ENCODE measurements at regions not wholly inside any gene's neighbourhood (a gene's known extent, or its start where the extent isn't known, plus 50 kb on each side); places are given as distances from the start of the nearest gene placed in this dataset.

DNA sequence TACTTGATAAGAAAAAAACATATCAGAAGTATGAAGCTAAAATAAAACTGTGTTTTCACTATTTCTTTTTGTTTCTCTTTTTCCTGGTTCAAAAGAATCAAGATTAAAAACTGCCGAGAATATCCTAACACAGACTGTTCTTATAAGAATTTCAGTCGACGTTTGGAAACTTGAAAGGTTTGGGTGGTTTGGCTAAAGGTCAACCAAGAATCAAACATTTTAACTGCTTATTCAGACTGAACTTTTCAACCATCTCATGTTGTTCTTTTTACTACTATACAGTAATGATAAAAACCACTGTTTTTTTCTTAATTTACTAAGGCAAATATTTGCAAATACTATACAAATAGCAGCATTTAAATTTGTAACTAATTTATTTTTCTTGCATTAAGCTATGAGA lies 308.5 kb upstream of the TFPI start:
- 22% methylated on average over 1 of the region's 3 CpGs for WGBS (ENCODE audit: insufficient coverage, low lambda C conversion rate)

DNA sequence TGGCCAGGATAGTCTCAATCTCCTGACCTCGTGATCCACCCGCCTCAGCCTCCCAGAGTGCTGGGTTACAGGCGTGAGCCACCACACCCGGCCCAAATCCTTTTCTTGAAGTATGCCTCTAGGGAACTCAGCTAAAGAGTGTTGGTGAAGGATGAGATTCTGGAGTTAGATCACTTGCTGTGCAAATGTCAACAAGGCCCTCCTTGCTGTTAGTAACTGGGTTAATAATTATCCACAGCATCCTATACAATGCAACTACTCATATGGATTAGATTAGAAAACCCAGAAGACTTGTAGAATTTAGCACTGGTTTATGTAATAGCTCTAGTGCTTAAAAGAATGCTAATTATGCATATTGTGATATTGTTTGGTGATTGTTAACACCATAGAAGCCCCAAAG lies 310.8 kb upstream of the TFPI start:
- Histone ChIP-seq H3K27me3 (ENCODE audit: control insufficient read depth, insufficient read depth, low read length) (no peaks in the 10 kb centered on the region), H3K4me1 (ENCODE audit: control insufficient read depth, insufficient read depth, low read length) (no peaks in the 10 kb centered on the region), H3K36me3 (ENCODE audit: control insufficient read depth, insufficient read depth, low read length) (no peaks in the 10 kb centered on the region), H3K27ac (ENCODE audit: low read length) (no peak overlapping the region), H3K4me3 (ENCODE audit: low read length) (no peak overlapping the region), H3K9me3 (ENCODE audit: control insufficient read depth, low read depth, low read length) (no peaks in the 10 kb centered on the region)
- WGBS (ENCODE audit: insufficient coverage, low lambda C conversion rate), result no CpG with 5 or more reads among the region's 4 CpGs
- peak in 1 of 2 donors; percentile 22 for DNase-seq

More for the DNA sequence above, 308.5 kb upstream of the TFPI start:
- Histone ChIP-seq H3K9me3 (ENCODE audit: control insufficient read depth, low read depth, low read length) (no peaks in the 10 kb centered on the region), H3K27ac (ENCODE audit: low read length) (no peak overlapping the region), H3K27me3 (ENCODE audit: control insufficient read depth, insufficient read depth, low read length) (no peaks in the 10 kb centered on the region), H3K4me1 (ENCODE audit: control insufficient read depth, insufficient read depth, low read length) (no peaks in the 10 kb centered on the region), H3K4me3 (ENCODE audit: low read length) (no peak overlapping the region), H3K36me3 (ENCODE audit: control insufficient read depth, insufficient read depth, low read length) (no peaks in the 10 kb centered on the region)
- DNase-seq, result no peak

GRCh38 chr2:187867165-187867564 lies 312.9 kb upstream of the TFPI start:
- no peaks in the 10 kb centered on the region for H3K4me1 ChIP-seq (ENCODE audit: control insufficient read depth, insufficient read depth, low read length)
- H3K27me3 ChIP-seq (ENCODE audit: control insufficient read depth, insufficient read depth, low read length), result no peaks in the 10 kb centered on the region
- H3K36me3 ChIP-seq (ENCODE audit: control insufficient read depth, insufficient read depth, low read length), result no peaks in the 10 kb centered on the region
- no peak for DNase-seq
- no peak overlapping the region for H3K4me3 ChIP-seq (ENCODE audit: low read length)
- no peaks in the 10 kb centered on the region for H3K9me3 ChIP-seq (ENCODE audit: control insufficient read depth, low read depth, low read length)
- H3K27ac ChIP-seq (ENCODE audit: low read length), result no peak overlapping the region
- 100% methylated on average over 1 of the region's 8 CpGs for WGBS (ENCODE audit: insufficient coverage, low lambda C conversion rate)

GRCh38 chr2:187869195-187869594 lies 315.0 kb upstream of the TFPI start:
- no peak for DNase-seq
- no peaks in the 10 kb centered on the region for H3K4me1 ChIP-seq (ENCODE audit: control insufficient read depth, insufficient read depth, low read length)
- H3K36me3 ChIP-seq (ENCODE audit: control insufficient read depth, insufficient read depth, low read length), result no peaks in the 10 kb centered on the region
- no CpG with 5 or more reads among the region's 9 CpGs for WGBS (ENCODE audit: insufficient coverage, low lambda C conversion rate)
- no peak overlapping the region for H3K4me3 ChIP-seq (ENCODE audit: low read length)
- H3K9me3 ChIP-seq (ENCODE audit: control insufficient read depth, low read depth, low read length), result no peaks in the 10 kb centered on the region
- no peak overlapping the region for H3K27ac ChIP-seq (ENCODE audit: low read length)
- no peaks in the 10 kb centered on the region for H3K27me3 ChIP-seq (ENCODE audit: control insufficient read depth, insufficient read depth, low read length)

DNA sequence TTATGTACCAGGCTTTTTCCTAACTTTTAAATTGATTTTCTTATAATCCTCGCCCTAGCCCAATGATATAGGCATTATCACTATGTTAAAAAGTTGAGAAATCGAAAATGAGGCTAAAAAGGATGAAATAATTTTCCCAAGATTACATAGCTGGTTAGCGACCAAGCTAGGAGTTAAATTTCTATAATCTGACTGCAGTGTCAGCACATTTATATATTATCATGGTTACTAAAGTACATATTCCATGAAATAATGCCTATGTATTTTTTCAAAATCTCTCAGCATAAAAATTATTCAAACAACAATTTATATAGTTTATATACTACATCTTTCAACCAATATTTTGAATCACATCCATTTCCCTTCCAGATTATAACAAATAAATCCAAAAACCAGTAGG lies 317.3 kb upstream of the TFPI start:
- H3K4me1 ChIP-seq (ENCODE audit: control insufficient read depth, insufficient read depth, low read length), result peaks cover under 1% of the 10 kb centered on the region
- no peaks in the 10 kb centered on the region for H3K27me3 ChIP-seq (ENCODE audit: control insufficient read depth, insufficient read depth, low read length)
- H3K27ac ChIP-seq (ENCODE audit: low read length), result no peak overlapping the region
- 86% methylated on average over 1 of the region's 3 CpGs for WGBS (ENCODE audit: insufficient coverage, low lambda C conversion rate)
- no peaks in the 10 kb centered on the region for H3K9me3 ChIP-seq (ENCODE audit: control insufficient read depth, low read depth, low read length)
- H3K4me3 ChIP-seq (ENCODE audit: low read length), result no peak overlapping the region
- H3K36me3 ChIP-seq (ENCODE audit: control insufficient read depth, insufficient read depth, low read length), result no peaks in the 10 kb centered on the region
- DNase-seq, result no peak

GRCh38 chr2:187873132-187873531 lies 318.9 kb upstream of the TFPI start:
- no peak overlapping the region for H3K27ac ChIP-seq (ENCODE audit: low read length)
- DNase-seq, result peak; percentile 33 to 60

DNA sequence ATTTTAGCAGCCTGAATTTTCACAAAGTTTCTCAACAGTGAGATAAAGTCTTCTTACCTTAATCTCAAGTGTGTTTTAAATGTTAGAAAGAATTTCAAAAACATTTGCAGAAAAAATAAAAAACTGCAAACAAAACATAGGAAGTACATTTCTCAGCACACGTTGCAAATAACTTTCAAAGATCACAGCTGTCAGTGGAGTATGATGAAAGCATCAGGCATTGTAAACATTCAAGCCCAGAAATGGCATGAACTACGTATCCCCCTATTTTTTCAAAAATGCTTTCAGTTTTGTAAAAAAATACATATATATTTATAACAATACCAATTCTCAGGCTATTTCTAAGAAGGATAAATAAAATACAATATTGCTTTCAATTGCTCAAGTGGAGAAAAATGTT lies 320.6 kb upstream of the TFPI start:
- Histone ChIP-seq H3K27me3 (ENCODE audit: control insufficient read depth, insufficient read depth, low read length) (no peaks in the 10 kb centered on the region), H3K4me3 (ENCODE audit: low read length) (no peak overlapping the region), H3K4me1 (ENCODE audit: control insufficient read depth, insufficient read depth, low read length) (peaks cover 8% of the 10 kb centered on the region), H3K9me3 (ENCODE audit: control insufficient read depth, low read depth, low read length) (no peaks in the 10 kb centered on the region), H3K27ac (ENCODE audit: low read length) (no peak overlapping the region), H3K36me3 (ENCODE audit: control insufficient read depth, insufficient read depth, low read length) (no peaks in the 10 kb centered on the region)
- no peak for DNase-seq
- 100% methylated on average over 1 of the region's 2 CpGs for WGBS (ENCODE audit: insufficient coverage, low lambda C conversion rate)

More at GRCh38 chr2:187873132-187873531, 318.9 kb upstream of the TFPI start:
- Histone ChIP-seq H3K4me3 (ENCODE audit: low read length) (no peak overlapping the region), H3K4me1 (ENCODE audit: control insufficient read depth, insufficient read depth, low read length) (peaks cover 5% of the 10 kb centered on the region), H3K27me3 (ENCODE audit: control insufficient read depth, insufficient read depth, low read length) (no peaks in the 10 kb centered on the region), H3K9me3 (ENCODE audit: control insufficient read depth, low read depth, low read length) (no peaks in the 10 kb centered on the region), H3K36me3 (ENCODE audit: control insufficient read depth, insufficient read depth, low read length) (no peaks in the 10 kb centered on the region)
- WGBS (ENCODE audit: insufficient coverage, low lambda C conversion rate), result 100% methylated on average over 1 of the region's 2 CpGs

- no peak overlapping the region for H3K4me3 ChIP-seq (ENCODE audit: low read length)
- WGBS (ENCODE audit: insufficient coverage, low lambda C conversion rate), result 82% methylated on average over 2 of the region's 3 CpGs
- no peak for DNase-seq
- H3K27me3 ChIP-seq (ENCODE audit: control insufficient read depth, insufficient read depth, low read length), result no peaks in the 10 kb centered on the region
- H3K36me3 ChIP-seq (ENCODE audit: control insufficient read depth, insufficient read depth, low read length), result no peaks in the 10 kb centered on the region
- H3K27ac ChIP-seq (ENCODE audit: low read length), result no peak overlapping the region
- no peaks in the 10 kb centered on the region for H3K9me3 ChIP-seq (ENCODE audit: control insufficient read depth, low read depth, low read length)
- peaks cover 8% of the 10 kb centered on the region for H3K4me1 ChIP-seq (ENCODE audit: control insufficient read depth, insufficient read depth, low read length)
These were observed 321.3 kb upstream of the TFPI start for GRCh38 chr2:187875261-187876141.

DNA sequence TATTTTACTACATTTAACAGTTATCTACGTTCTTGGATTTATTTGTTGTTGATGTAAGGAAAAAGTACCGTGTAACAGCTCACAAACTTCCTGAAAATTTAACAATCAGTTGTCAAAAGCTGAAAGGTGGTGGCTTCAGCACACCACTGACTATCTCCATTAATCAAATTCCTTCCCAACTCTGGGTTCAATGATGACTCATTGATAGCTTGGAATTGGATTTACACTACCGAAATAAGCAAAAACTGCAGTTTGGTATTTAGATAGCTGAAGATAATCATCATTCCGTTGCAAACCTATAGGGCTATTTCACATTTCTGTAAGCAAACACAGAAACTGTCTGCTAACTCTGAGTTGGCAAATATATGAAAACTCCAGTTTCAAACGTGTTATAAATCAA lies 322.3 kb upstream of the TFPI start:
- H3K9me3 ChIP-seq (ENCODE audit: control insufficient read depth, low read depth, low read length), result no peaks in the 10 kb centered on the region
- 40% methylated on average over 1 of the region's 5 CpGs for WGBS (ENCODE audit: insufficient coverage, low lambda C conversion rate)

GRCh38 chr2:187877391-187877790 lies 323.2 kb upstream of the TFPI start:
- peak; percentile 12 to 67 for DNase-seq
- Histone ChIP-seq H3K4me1 (ENCODE audit: control insufficient read depth, insufficient read depth, low read length) (peaks cover 8% of the 10 kb centered on the region), H3K27ac (ENCODE audit: low read length) (no peak overlapping the region), H3K4me3 (ENCODE audit: low read length) (no peak overlapping the region), H3K36me3 (ENCODE audit: control insufficient read depth, insufficient read depth, low read length) (no peaks in the 10 kb centered on the region), H3K27me3 (ENCODE audit: control insufficient read depth, insufficient read depth, low read length) (no peaks in the 10 kb centered on the region), H3K9me3 (ENCODE audit: control insufficient read depth, low read depth, low read length) (no peaks in the 10 kb centered on the region)

More for the DNA sequence above, 322.3 kb upstream of the TFPI start:
- no peak overlapping the region for H3K4me3 ChIP-seq (ENCODE audit: low read length)
- no peaks in the 10 kb centered on the region for H3K36me3 ChIP-seq (ENCODE audit: control insufficient read depth, insufficient read depth, low read length)
- H3K27me3 ChIP-seq (ENCODE audit: control insufficient read depth, insufficient read depth, low read length), result no peaks in the 10 kb centered on the region
- peak in 1 of 2 donors; percentile 18 for DNase-seq
- H3K27ac ChIP-seq (ENCODE audit: low read length), result no peak overlapping the region
- peaks cover 8% of the 10 kb centered on the region for H3K4me1 ChIP-seq (ENCODE audit: control insufficient read depth, insufficient read depth, low read length)

DNA sequence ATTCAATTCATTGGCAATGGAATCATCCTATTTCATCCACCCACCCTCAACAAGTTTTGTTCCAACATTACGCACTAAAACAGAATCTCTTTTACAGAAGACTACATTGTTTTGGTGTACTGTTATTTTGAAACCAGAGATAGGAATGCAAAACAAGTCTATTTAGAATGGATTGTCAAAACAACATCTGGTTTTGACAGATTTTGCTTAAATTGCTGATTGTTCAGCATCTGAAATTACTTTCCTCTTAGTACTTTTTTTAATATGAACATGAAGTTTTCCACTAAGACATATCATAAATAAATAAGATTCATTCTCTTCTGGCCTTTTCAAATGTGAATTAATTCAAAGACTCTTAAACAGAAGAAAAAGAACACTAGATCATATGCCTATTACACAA lies 323.9 kb upstream of the TFPI start:
- no peak overlapping the region for H3K27ac ChIP-seq (ENCODE audit: low read length)
- 100% methylated on average over 1 of the region's 1 CpG for WGBS (ENCODE audit: insufficient coverage, low lambda C conversion rate)
- peaks cover 8% of the 10 kb centered on the region for H3K4me1 ChIP-seq (ENCODE audit: control insufficient read depth, insufficient read depth, low read length)
- no peaks in the 10 kb centered on the region for H3K27me3 ChIP-seq (ENCODE audit: control insufficient read depth, insufficient read depth, low read length)
- H3K36me3 ChIP-seq (ENCODE audit: control insufficient read depth, insufficient read depth, low read length), result no peaks in the 10 kb centered on the region
- no peaks in the 10 kb centered on the region for H3K9me3 ChIP-seq (ENCODE audit: control insufficient read depth, low read depth, low read length)
- no peak for DNase-seq
- no peak overlapping the region for H3K4me3 ChIP-seq (ENCODE audit: low read length)
